ENCODE measurements at regions not wholly inside any gene's neighbourhood (a gene's known extent, or its start where the extent isn't known, plus 50 kb on each side); places are given as distances from the start of the nearest gene placed in this dataset.

DNA sequence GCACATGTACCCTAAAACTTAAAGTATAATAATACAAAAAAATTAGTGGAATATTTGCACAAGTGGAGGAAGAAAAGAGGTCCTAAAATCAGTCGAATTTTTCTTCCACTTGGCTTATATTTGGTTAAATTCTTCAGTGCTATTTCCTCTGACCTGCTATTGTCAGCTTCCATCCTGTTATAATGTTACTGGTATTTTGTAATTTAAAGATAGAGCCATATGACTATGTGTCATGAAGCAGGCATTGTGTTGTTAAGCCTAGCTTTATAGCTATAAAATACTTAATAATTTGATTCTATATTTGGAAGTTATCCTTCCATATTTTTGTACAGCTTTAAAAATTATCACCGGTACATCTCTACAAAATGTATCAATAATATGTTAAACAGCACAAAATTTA is 455.9 kb upstream of the MARCKS start:
- DNase-seq (ENCODE audit: low spot score) (no peak), ATAC-seq (ENCODE audit: low FRiP score) (no peak)
- TF ChIP-seq, protein P1, sequence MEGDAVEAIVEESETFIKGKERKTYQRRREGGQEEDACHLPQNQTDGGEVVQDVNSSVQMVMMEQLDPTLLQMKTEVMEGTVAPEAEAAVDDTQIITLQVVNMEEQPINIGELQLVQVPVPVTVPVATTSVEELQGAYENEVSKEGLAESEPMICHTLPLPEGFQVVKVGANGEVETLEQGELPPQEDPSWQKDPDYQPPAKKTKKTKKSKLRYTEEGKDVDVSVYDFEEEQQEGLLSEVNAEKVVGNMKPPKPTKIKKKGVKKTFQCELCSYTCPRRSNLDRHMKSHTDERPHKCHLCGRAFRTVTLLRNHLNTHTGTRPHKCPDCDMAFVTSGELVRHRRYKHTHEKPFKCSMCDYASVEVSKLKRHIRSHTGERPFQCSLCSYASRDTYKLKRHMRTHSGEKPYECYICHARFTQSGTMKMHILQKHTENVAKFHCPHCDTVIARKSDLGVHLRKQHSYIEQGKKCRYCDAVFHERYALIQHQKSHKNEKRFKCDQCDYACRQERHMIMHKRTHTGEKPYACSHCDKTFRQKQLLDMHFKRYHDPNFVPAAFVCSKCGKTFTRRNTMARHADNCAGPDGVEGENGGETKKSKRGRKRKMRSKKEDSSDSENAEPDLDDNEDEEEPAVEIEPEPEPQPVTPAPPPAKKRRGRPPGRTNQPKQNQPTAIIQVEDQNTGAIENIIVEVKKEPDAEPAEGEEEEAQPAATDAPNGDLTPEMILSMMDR (IDR thresholded peaks at IDR 0.05), result no peak

DNA sequence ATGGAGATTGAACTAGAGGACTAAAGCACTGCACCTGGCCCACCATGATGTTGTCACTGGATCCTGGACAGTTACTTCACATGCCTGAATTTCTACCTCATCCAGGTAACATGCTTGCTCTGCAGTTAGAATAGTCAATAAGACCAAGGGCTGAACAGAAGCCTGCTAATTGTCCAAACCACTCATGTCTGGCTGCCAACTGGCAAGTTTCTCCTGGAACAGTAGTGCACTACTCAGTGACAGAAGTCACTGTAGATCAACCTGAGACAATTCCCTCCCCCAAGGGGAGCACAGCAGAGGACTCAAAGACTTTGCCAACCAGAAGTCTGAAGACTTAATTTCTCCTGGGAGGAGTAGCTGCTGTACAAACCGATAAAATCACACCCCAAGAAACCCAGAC is 454.6 kb upstream of the MARCKS start:
- no peak for ATAC-seq (ENCODE audit: low FRiP score)
- DNase-seq (ENCODE audit: low spot score), result no peak
- TF ChIP-seq, protein P1 (IDR thresholded peaks at IDR 0.05), result no peak

- no peak for DNase-seq (ENCODE audit: low spot score)
- TF ChIP-seq, protein P1 (IDR thresholded peaks at IDR 0.05), result no peak
- no peak for ATAC-seq (ENCODE audit: low FRiP score)
Measured at GRCh38 chr6:113403966-113404595, 453.1 kb upstream of the MARCKS start.

DNA sequence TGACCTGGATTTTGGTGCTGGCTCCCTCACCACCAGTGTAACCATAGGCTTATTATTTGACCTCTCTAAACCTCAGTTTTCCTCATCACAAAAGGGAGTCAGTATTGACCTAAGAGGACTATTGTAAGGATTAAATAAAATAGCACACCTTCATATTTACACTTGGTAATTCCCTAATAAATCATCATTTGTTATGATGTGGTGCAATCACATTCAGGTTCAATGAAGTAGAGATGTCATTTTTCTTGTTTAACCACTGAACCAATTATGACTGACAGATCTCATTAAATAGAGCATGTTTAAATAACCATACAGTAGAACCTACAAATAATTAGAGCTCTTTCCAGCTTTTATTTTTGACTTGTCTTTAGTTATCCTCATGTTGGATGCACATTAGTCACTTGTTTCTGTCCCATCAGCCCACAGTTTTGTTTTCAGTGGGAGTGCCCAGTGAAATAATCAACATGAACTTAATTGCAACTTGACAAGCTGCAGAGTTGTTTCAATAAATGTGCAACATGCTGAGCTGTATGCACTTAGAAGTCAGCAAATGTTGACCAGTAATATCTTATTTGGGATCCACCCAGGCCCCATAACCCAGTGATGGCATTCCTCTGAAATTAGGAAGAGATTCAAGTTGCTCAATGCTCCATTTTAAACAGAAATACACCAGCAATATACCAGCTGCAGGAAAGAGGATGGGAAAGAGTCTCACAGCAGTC is 451.7 kb upstream of the MARCKS start:
- DNase-seq (ENCODE audit: low spot score), result no peak
- ATAC-seq (ENCODE audit: low FRiP score), result no peak
- TF ChIP-seq, protein P1 (IDR thresholded peaks at IDR 0.05), result no peak

DNA sequence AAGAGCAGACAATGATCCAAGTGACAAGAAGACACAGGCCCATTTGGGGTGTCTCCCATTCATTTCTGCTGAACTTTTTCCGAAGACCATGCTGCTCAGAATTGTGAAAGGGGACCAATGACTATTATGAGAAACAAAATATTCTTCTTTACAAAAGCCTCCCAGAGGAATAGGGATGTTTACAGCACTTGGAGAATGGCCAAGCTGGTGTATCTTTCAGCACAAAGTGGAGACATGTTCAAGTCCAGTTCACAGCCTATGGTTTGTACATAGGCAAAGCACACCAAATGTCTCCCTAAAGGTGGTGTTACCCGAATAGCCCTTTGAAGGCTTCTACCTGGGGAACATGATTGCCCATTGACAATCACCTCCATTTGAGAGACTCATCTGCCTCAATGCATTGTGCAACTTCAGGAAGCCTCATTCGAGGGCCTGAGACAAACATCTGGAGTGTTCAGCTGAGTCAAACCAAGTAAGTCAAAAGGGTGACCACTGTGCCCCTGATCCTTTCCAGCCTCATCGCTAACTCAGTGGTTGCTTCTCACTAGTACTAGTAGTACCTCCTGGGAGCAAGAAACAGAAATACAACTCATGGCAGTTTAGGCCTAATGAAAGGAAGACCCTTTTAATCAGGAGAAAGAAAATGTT is 451.0 kb upstream of the MARCKS start:
- ATAC-seq (ENCODE audit: low FRiP score) (no peak), DNase-seq (ENCODE audit: low spot score) (no peak)
- TF ChIP-seq, protein P1 (IDR thresholded peaks at IDR 0.05), result no peak

DNA sequence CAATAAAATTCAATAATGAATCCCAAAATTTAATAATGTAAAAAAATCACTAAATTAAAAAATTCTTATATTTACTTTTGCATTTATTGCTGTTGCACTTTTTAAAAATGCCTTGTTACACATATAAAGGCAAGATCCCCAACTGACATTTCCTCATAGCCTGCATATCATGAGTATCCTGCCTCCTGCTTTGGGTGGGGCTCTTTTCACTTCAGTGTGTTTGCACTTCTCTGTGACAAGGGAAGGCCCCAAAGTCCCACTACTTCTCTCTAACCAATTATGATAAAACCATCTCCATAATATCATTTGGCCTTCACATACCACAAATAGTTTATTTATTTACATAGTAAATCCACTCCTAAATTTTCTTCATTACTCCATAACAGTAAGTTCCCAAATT is 446.1 kb upstream of the MARCKS start:
- TF ChIP-seq, protein P1 (IDR thresholded peaks at IDR 0.05), result no peak
- DNase-seq (ENCODE audit: low spot score), result no peak
- ATAC-seq (ENCODE audit: low FRiP score), result no peak
